HG02678 (cell line): ENCODE measurements at regions not wholly inside any gene's neighbourhood (a gene's known extent, or its start where the extent isn't known, plus 50 kb on each side); places are given as distances from the start of the nearest gene placed in this dataset.

ENCODE experiments used
- ATAC-seq: cut with Tn5 transposase; IDR thresholded peaks from one replicate; pipeline ENCODE4 v1.9.1; 2021; ENCODE audit warnings: mild to moderate bottlenecking, moderate library complexity; ENCODE audit not compliant: unreplicated experiment

GRCh38 chr6:44603044-44603686 lies 215.7 kb downstream of the CDC5L start:
- no peak for ATAC-seq

- ATAC-seq, result no peak
Measured at GRCh38 chr6:44606504-44606903, 219.0 kb downstream of the CDC5L start.

- no peak for ATAC-seq
Measured at GRCh38 chr6:44606976-44607375, 219.5 kb downstream of the CDC5L start.

- no peak for ATAC-seq
Measured at GRCh38 chr6:44608175-44608574, 220.7 kb downstream of the CDC5L start.

- ATAC-seq, result no peak
Measured at GRCh38 chr6:44609051-44609612, 221.6 kb downstream of the CDC5L start.

GRCh38 chr6:44614396-44614795 lies 226.9 kb downstream of the CDC5L start:
- no peak for ATAC-seq

GRCh38 chr6:44615621-44616020 lies 228.1 kb downstream of the CDC5L start:
- no peak for ATAC-seq

GRCh38 chr6:44617416-44617815 lies 229.9 kb downstream of the CDC5L start:
- no peak for ATAC-seq

GRCh38 chr6:44618371-44618770 lies 230.9 kb downstream of the CDC5L start:
- ATAC-seq, result no peak

GRCh38 chr6:44620922-44621321 lies 233.4 kb downstream of the CDC5L start:
- no peak for ATAC-seq

GRCh38 chr6:44621846-44622245 lies 234.3 kb downstream of the CDC5L start:
- ATAC-seq, result no peak

- ATAC-seq, result no peak
Measured at GRCh38 chr6:44622555-44622954, 235.0 kb downstream of the CDC5L start.

GRCh38 chr6:44622956-44623355 lies 235.4 kb downstream of the CDC5L start:
- no peak for ATAC-seq

- ATAC-seq, result no peak
Measured at GRCh38 chr6:44624226-44624625, 236.7 kb downstream of the CDC5L start.

- ATAC-seq, result no peak
Measured at GRCh38 chr6:44624936-44625573, 237.5 kb downstream of the CDC5L start.

- ATAC-seq, result no peak
Measured at GRCh38 chr6:44625996-44626395, 238.5 kb downstream of the CDC5L start.

GRCh38 chr6:44626616-44627015 lies 239.1 kb downstream of the CDC5L start:
- ATAC-seq, result no peak

GRCh38 chr6:44627091-44627882 lies 239.8 kb downstream of the CDC5L start:
- no peak for ATAC-seq

- no peak for ATAC-seq
Measured at GRCh38 chr6:44627883-44628271, 240.4 kb downstream of the CDC5L start.

GRCh38 chr6:44628347-44628746 lies 240.8 kb downstream of the CDC5L start:
- ATAC-seq, result no peak

GRCh38 chr6:44629636-44630035 lies 242.1 kb downstream of the CDC5L start:
- ATAC-seq, result no peak
